VCaP (cell line): ENCODE measurements at regions not wholly inside any gene's neighbourhood (a gene's known extent, or its start where the extent isn't known, plus 50 kb on each side); places are given as distances from the start of the nearest gene placed in this dataset.
"Not testable (repeated sequence)": the region's sequence is repeated elsewhere in the genome, so short reads cannot be mapped to it uniquely, and the experiment has no call there.

Source experiments
- H3K27ac ChIP-seq: fragments of 450-650 bp; 2 replicates; pipeline ENCODE4 v1.5.1; 2017
- CTCF ChIP-seq: fragments of 450-650 bp; conservative IDR thresholded peaks from 2 replicates; pipeline ENCODE4 v1.5.1; 2017; ENCODE audit warnings: mild to moderate bottlenecking, moderate library complexity

GRCh38 chr6:141989706-141989959, 143.1 kb upstream of the GJE1 start:
- H3K27ac ChIP-seq: no peak overlapping the region
- no peak for TF ChIP-seq CTCF

GRCh38 chr6:141988954-141989705, 143.6 kb upstream of the GJE1 start:
- no peak overlapping the region for H3K27ac ChIP-seq
- peak; percentile 83 for TF ChIP-seq CTCF

- TF ChIP-seq CTCF: no peak
- H3K27ac ChIP-seq: no peak overlapping the region
These were observed 144.4 kb upstream of the GJE1 start for GRCh38 chr6:141988327-141988726.

GRCh38 chr6:141986457-141986856, 146.3 kb upstream of the GJE1 start:
- H3K27ac ChIP-seq: no peak overlapping the region
- no peak for TF ChIP-seq CTCF

- TF ChIP-seq CTCF: no peak
These were observed 151.5 kb upstream of the GJE1 start for GRCh38 chr6:141981190-141981589.

GRCh38 chr6:141977782-141978181, 154.9 kb upstream of the GJE1 start:
- TF ChIP-seq CTCF: no peak
- H3K27ac ChIP-seq: no peak overlapping the region

More at GRCh38 chr6:141981190-141981589, 151.5 kb upstream of the GJE1 start:
- H3K27ac ChIP-seq: no peak overlapping the region

- H3K27ac ChIP-seq: no peak overlapping the region
- no peak for TF ChIP-seq CTCF
These were observed 155.7 kb upstream of the GJE1 start for GRCh38 chr6:141976994-141977393.

- H3K27ac ChIP-seq: not testable (repeated sequence)
These were observed 162.8 kb upstream of the GJE1 start for GRCh38 chr6:141969768-141970415.
